ENCODE measurements at regions not wholly inside any gene's neighbourhood (a gene's known extent, or its start where the extent isn't known, plus 50 kb on each side); places are given as distances from the start of the nearest gene placed in this dataset.

GRCh38 chr12:91562476-91562875 is 379.9 kb upstream of the DCN start:
- TF ChIP-seq POLR2A (IDR thresholded peaks at IDR 0.05) = no peak
- TF ChIP-seq, protein P1, sequence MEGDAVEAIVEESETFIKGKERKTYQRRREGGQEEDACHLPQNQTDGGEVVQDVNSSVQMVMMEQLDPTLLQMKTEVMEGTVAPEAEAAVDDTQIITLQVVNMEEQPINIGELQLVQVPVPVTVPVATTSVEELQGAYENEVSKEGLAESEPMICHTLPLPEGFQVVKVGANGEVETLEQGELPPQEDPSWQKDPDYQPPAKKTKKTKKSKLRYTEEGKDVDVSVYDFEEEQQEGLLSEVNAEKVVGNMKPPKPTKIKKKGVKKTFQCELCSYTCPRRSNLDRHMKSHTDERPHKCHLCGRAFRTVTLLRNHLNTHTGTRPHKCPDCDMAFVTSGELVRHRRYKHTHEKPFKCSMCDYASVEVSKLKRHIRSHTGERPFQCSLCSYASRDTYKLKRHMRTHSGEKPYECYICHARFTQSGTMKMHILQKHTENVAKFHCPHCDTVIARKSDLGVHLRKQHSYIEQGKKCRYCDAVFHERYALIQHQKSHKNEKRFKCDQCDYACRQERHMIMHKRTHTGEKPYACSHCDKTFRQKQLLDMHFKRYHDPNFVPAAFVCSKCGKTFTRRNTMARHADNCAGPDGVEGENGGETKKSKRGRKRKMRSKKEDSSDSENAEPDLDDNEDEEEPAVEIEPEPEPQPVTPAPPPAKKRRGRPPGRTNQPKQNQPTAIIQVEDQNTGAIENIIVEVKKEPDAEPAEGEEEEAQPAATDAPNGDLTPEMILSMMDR (IDR thresholded peaks at IDR 0.05) = no peak
